HepG2 (cell line): ENCODE measurements at regions not wholly inside any gene's neighbourhood (a gene's known extent, or its start where the extent isn't known, plus 50 kb on each side); places are given as distances from the start of the nearest gene placed in this dataset.

Source experiments
- ATAC-seq: fragments of 200-7000 bp; cut with Tn5 transposase; 3 replicates; pipeline ENCODE4 v1.9.1; 2020; ENCODE audit warnings: mild to moderate bottlenecking, moderate library complexity
- BruUV-seq: library from RNA; stranded (reverse); fragments of 400-500 nt; replicated peaks from 2 replicates; lab custom pipeline; 2021; lab: Mats Ljungman, UMichigan
- CTCF ChIA-PET: fragments of 300-600 bp; formaldehyde crosslinking; extraction: SDS; loops from one replicate; lab custom pipeline; 2021; ENCODE audit warnings: low total read pairs, inconsistent platforms, low intra/inter-chr PET ratio; lab: Yijun Ruan, JAX
- POLR2A ChIA-PET: fragments of 350-600 bp; sonication (Branson Sonifier 250); formaldehyde crosslinking; loops from one replicate; lab custom pipeline; 2020; ENCODE audit warnings: antibody characterized with exemption, inconsistent platforms; lab: Yijun Ruan, JAX
- DNase-seq: peaks from one replicate; pipeline ENCODE4 v3.0.0-alpha.2; 2015; ENCODE audit warnings: low spot score
- FAIRE-seq: peaks from 3 replicates; lab custom pipeline; 2011; peaks lifted over from hg19 to GRCh38; lab: Jason Lieb, UNC
- H2AFZ ChIP-seq: one replicate; pipeline ENCODE4 v1.6.1; 2011; ENCODE audit warnings: low read length, inconsistent platforms
- H3K27ac ChIP-seq: fragments of 300-600 bp; 3 replicates; pipeline ENCODE4 v1.8.0; 2011; ENCODE audit warnings: mixed run types, mild to moderate bottlenecking, mixed read lengths, low read length, inconsistent platforms; ENCODE audit not compliant: insufficient read depth; ENCODE audit errors: extremely low read length
- H3K27me3 ChIP-seq, 2 experiments: fragments of 200-600 bp in 1 of 2; 2 replicates in 1 of 2; 3 replicates in 1 of 2; pipeline versions ENCODE4 v1.6.0 to v1.8.0; 2011; ENCODE audit warnings: low read length in 2 of 2, mild to moderate bottlenecking in 2 of 2, moderate library complexity in 2 of 2, inconsistent platforms in 1 of 2; ENCODE audit not compliant: insufficient read depth in 2 of 2, control insufficient read depth in 1 of 2
- H3K36me3 ChIP-seq, 2 experiments: fragments of 200-600 bp in 1 of 2; replicated peaks in 1 of 2; 2 replicates in 1 of 2; 3 replicates in 1 of 2; pipeline versions ENCODE4 v1.5.1 to v1.8.0; 2011; ENCODE audit warnings: low read length in 2 of 2, inconsistent platforms in 1 of 2; ENCODE audit not compliant: insufficient read depth in 2 of 2, control insufficient read depth in 1 of 2
- H3K4me1 ChIP-seq: 2 replicates; pipeline ENCODE4 v1.5.1; 2012; ENCODE audit warnings: low read length, inconsistent platforms; ENCODE audit not compliant: insufficient read depth
- H3K4me2 ChIP-seq: 2 replicates; pipeline ENCODE4 v1.6.0; 2011; ENCODE audit warnings: low read depth, low read length, inconsistent platforms
- H3K4me3 ChIP-seq, 3 experiments: fragments of 200-600 bp in 1 of 3; sonication (generic), shearing (Covaris generic) in 1 of 3; replicated peaks in 1 of 3; 2 replicates each; pipeline ENCODE4 v1.5.1; 2011 to 2016; ENCODE audit warnings: low read length in 3 of 3, inconsistent platforms in 2 of 3, low read depth in 2 of 3, mild to moderate bottlenecking in 2 of 3, control low read depth in 1 of 3, mixed read lengths in 1 of 3; ENCODE audit not compliant: insufficient read depth in 1 of 3
- H3K79me2 ChIP-seq: one replicate; pipeline ENCODE4 v1.6.1; 2011; ENCODE audit warnings: low read length, inconsistent platforms; ENCODE audit not compliant: insufficient read depth
- H3K9ac ChIP-seq: 2 replicates; pipeline ENCODE4 v1.6.0; 2011; ENCODE audit warnings: mild to moderate bottlenecking, low read depth, low read length, inconsistent platforms; ENCODE audit not compliant: insufficient read depth
- H3K9me3 ChIP-seq: 2 replicates; pipeline ENCODE4 v1.5.1; 2012; ENCODE audit warnings: mild to moderate bottlenecking, low read length
- H4K20me1 ChIP-seq: 2 replicates; pipeline ENCODE4 v1.6.0; 2011; ENCODE audit warnings: inconsistent platforms, mild to moderate bottlenecking, low read length, moderate library complexity; ENCODE audit not compliant: insufficient read depth
- BHLHE40 ChIP-seq: IDR thresholded peaks from 2 replicates; pipeline ENCODE4 v1.6.1; 2011; ENCODE audit warnings: low read length, improper control_type of control experiment
- BRCA1 ChIP-seq: sonication (generic); formaldehyde crosslinking; IDR thresholded peaks from 2 replicates; pipeline ENCODE4 v1.4.0; 2020; ENCODE audit warnings: missing genetic modification reagents
- CENPX ChIP-seq: sonication (generic); formaldehyde crosslinking; IDR thresholded peaks from 2 replicates; pipeline ENCODE4 v1.9.0; 2021; ENCODE audit warnings: mild to moderate bottlenecking, missing genetic modification reagents, moderate library complexity
- FIP1L1 ChIP-seq: fragments of 200-400 bp; formaldehyde crosslinking; IDR thresholded peaks from 2 replicates; pipeline ENCODE4 v1.6.1; 2018; ENCODE audit warnings: low read depth, mild to moderate bottlenecking, low read length, moderate library complexity, borderline replicate concordance; ENCODE audit not compliant: insufficient read depth
- GPN1 ChIP-seq: sonication (generic); formaldehyde crosslinking; IDR thresholded peaks from 2 replicates; pipeline ENCODE4 v1.5.1; 2020; ENCODE audit warnings: missing genetic modification reagents, borderline replicate concordance
- KLF11 ChIP-seq: IDR thresholded peaks from 2 replicates; pipeline ENCODE4 v1.6.1; 2016; ENCODE audit warnings: missing compliant biosample characterization
- MAFF ChIP-seq: IDR thresholded peaks from 2 replicates; pipeline ENCODE4 v1.6.1; 2011; ENCODE audit warnings: low read depth, low read length, improper control_type of control experiment
- MAFK ChIP-seq, 2 experiments: IDR thresholded peaks in 1 of 2; conservative IDR thresholded peaks in 1 of 2; 2 replicates each; pipeline ENCODE4 v1.6.1; 2011; ENCODE audit warnings: improper control_type of control experiment in 2 of 2, low read length in 2 of 2
- SIX1 ChIP-seq: sonication (generic); formaldehyde crosslinking; IDR thresholded peaks from 2 replicates; pipeline ENCODE4 v1.4.0; 2020; ENCODE audit warnings: missing genetic modification reagents, borderline replicate concordance
- ZIK1 ChIP-seq: sonication (generic); formaldehyde crosslinking; IDR thresholded peaks from 2 replicates; pipeline ENCODE4 v1.5.0; 2020; ENCODE audit warnings: mild to moderate bottlenecking, low read depth, missing genetic modification reagents, borderline replicate concordance
- ZNF44 ChIP-seq: sonication (generic); formaldehyde crosslinking; IDR thresholded peaks from 2 replicates; pipeline ENCODE4 v1.5.1; 2020; ENCODE audit warnings: mild to moderate bottlenecking, missing genetic modification reagents
- ZNF777 ChIP-seq: sonication (generic); formaldehyde crosslinking; IDR thresholded peaks from 2 replicates; pipeline ENCODE4 v1.4.0; 2020; ENCODE audit warnings: missing genetic modification reagents
- WGBS: methylation state at CpG from one replicate; pipeline ENCODE4 v1.1.6; 2017; ENCODE audit warnings: low lambda C conversion rate; 5-methylcytosine and 5-hydroxymethylcytosine counted together
- in situ Hi-C: cut with HindIII; loops from 2 replicates; pipeline ENCODE4 v1.10.0; 2017; ENCODE audit warnings: low pct_unique_long_range_greater_than_20kb; ENCODE audit not compliant: extremely low pct_ligation_motif_present
- intact Hi-C: fragments of 100-400 bp; cut with micrococcal nuclease; formaldehyde crosslinking; loops from one replicate; pipeline ENCODE4 v1.10.0; 2022; ENCODE audit not compliant: unreplicated experiment
- TF ChIP-seq, protein P1 (sequence below): sonication (generic); formaldehyde crosslinking; IDR thresholded peaks from 2 replicates; pipeline ENCODE4 v1.4.0; 2020; ENCODE audit warnings: mild to moderate bottlenecking, missing genetic modification reagents, borderline replicate concordance

DNA sequence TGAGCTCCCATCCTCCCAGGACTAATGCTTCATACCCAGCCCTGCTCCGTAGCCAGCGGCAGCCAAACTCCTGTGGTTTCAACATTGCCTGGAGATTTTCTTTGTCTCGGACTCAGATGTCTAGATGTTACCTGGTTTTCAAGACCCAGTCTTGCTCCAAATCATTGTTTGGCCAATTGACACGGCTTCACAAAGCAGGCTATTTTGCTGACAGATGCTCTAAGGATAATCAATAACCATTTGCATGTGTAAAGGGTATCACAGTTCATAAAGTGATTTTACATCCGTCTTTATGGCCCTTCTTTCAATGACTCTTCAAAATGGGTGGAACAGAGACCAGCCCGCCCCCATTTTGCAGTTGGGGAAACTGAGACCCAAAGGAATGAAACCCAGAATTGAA, 153.4 kb downstream of the SALL1 start:
- TF ChIP-seq KLF11 (CRISPR knock-in tag) (no peak), MAFF (peak; percentile 51), ZNF44 (CRISPR knock-in tag) (no peak), MAFK (conservative IDR thresholded peaks at IDR 0.05 in 1 of 2, IDR thresholded peaks at IDR 0.05 in 1 of 2; ENCODE audit: low read length in 2 of 2) (peak; percentile 32 to 60; a peak in 2 of 4 replicates), ZNF777 (CRISPR knock-in tag) (no peak), GPN1 (CRISPR knock-in tag) (no peak), BHLHE40 (no peak), ZIK1 (CRISPR knock-in tag) (no peak), SIX1 (CRISPR knock-in tag) (no peak), BRCA1 (CRISPR knock-in tag) (no peak), FIP1L1 (no peak), CENPX (CRISPR knock-in tag) (no peak)
- TF ChIP-seq, protein P1, sequence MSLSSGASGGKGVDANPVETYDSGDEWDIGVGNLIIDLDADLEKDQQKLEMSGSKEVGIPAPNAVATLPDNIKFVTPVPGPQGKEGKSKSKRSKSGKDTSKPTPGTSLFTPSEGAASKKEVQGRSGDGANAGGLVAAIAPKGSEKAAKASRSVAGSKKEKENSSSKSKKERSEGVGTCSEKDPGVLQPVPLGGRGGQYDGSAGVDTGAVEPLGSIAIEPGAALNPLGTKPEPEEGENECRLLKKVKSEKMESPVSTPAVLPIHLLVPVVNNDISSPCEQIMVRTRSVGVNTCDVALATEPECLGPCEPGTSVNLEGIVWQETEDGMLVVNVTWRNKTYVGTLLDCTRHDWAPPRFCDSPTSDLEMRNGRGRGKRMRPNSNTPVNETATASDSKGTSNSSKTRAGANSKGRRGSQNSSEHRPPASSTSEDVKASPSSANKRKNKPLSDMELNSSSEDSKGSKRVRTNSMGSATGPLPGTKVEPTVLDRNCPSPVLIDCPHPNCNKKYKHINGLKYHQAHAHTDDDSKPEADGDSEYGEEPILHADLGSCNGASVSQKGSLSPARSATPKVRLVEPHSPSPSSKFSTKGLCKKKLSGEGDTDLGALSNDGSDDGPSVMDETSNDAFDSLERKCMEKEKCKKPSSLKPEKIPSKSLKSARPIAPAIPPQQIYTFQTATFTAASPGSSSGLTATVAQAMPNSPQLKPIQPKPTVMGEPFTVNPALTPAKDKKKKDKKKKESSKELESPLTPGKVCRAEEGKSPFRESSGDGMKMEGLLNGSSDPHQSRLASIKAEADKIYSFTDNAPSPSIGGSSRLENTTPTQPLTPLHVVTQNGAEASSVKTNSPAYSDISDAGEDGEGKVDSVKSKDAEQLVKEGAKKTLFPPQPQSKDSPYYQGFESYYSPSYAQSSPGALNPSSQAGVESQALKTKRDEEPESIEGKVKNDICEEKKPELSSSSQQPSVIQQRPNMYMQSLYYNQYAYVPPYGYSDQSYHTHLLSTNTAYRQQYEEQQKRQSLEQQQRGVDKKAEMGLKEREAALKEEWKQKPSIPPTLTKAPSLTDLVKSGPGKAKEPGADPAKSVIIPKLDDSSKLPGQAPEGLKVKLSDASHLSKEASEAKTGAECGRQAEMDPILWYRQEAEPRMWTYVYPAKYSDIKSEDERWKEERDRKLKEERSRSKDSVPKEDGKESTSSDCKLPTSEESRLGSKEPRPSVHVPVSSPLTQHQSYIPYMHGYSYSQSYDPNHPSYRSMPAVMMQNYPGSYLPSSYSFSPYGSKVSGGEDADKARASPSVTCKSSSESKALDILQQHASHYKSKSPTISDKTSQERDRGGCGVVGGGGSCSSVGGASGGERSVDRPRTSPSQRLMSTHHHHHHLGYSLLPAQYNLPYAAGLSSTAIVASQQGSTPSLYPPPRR (CRISPR knock-in tag) = no peak
- Histone ChIP-seq H3K27ac (no peak overlapping the region), H3K4me3 (no peak overlapping the region), H2AFZ (no peak overlapping the region), H3K4me2 (no peak overlapping the region), H3K9ac (no peak overlapping the region), H4K20me1 (no peaks in the 10 kb centered on the region), H3K79me2 (no peaks in the 10 kb centered on the region), H3K27me3 (peaks cover 0 to 9% of the 10 kb centered on the region in 2 experiments; a peak in 2 of 5 replicates), H3K4me1 (peaks cover 18% of the 10 kb centered on the region), H3K36me3 (no peaks in the 10 kb centered on the region), H3K9me3 (no peaks in the 10 kb centered on the region)
- no TSS peak for BruUV-seq
- CTCF ChIA-PET = no interaction called here
- DNase-seq = no peak
- intact Hi-C loops (loop anchor here (1.0 kb wide), 1 partner anchor 47 kb away; no protein-coding TSS in a partner anchor), in situ Hi-C loops (no loop called here)
- no peak for FAIRE-seq
- POLR2A ChIA-PET = no interaction called here
- ATAC-seq = no peak
- WGBS = 55% methylated on average over 6 of the region's 6 CpGs
